ENCODE measurements at regions not wholly inside any gene's neighbourhood (a gene's known extent, or its start where the extent isn't known, plus 50 kb on each side); places are given as distances from the start of the nearest gene placed in this dataset.
"Not testable (repeated sequence)": the region's sequence is repeated elsewhere in the genome, so short reads cannot be mapped to it uniquely, and the experiment has no call there.

DNA sequence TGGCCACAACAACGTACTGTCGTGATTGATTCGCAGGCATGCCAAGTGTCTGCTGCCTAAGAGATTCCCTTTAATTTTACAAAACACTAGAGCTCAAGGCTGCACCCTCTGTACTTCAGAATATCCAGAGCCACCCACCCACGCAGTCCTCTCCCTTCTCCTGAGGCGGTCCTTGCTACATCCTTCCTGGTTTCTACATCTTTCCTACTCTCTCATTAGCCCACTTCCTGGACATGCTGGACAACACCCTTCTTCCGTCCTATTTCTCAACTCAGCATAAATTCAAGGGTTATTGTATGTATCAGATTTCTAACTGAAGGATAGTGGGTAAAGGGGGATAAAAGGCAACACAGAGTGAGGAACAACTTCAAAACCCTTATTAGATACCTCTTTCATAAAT, 148.4 kb upstream of the MAP3K1 start:
- H3K9me3 ChIP-seq (ENCODE audit: control insufficient read depth, insufficient read depth, low read depth, low read length), result no peaks in the 10 kb centered on the region
- H2AFZ ChIP-seq (ENCODE audit: low read length), result no peak overlapping the region
- no peaks in the 10 kb centered on the region for H3K36me3 ChIP-seq (ENCODE audit: control insufficient read depth, insufficient read depth, low read length)
- H3K4me3 ChIP-seq (replicated peaks in 1 of 4; ENCODE audit: control extremely low read depth in 1 of 4, insufficient read depth in 1 of 4, low read depth in 3 of 4, low read length in 4 of 4), result no peak overlapping the region
- no peak overlapping the region for H3K4me2 ChIP-seq (ENCODE audit: extremely low read depth, insufficient read depth, low read length)
- DNase-seq (ENCODE audit: low read depth in 2 of 2), result no peak
- no peaks in the 10 kb centered on the region for H3K27me3 ChIP-seq (ENCODE audit: control insufficient read depth, insufficient read depth, low read length)
- no peaks in the 10 kb centered on the region for H3K79me2 ChIP-seq (ENCODE audit: control insufficient read depth, insufficient read depth, low read length)
- peaks cover 5% of the 10 kb centered on the region for H3K4me1 ChIP-seq (ENCODE audit: control insufficient read depth, extremely low read depth, insufficient read depth, low read length)
- TF ChIP-seq CTCF (conservative IDR thresholded peaks at IDR 0.05 in 1 of 2, IDR thresholded peaks at IDR 0.05 in 1 of 2; ENCODE audit: low read depth in 1 of 2, low read length in 2 of 2) (no peak), EZH2 (IDR thresholded peaks at IDR 0.05; ENCODE audit: low read length, missing control alignments) (no peak)
- no peak overlapping the region for H3K27ac ChIP-seq (ENCODE audit: insufficient read depth, low read length)
- no peak overlapping the region for H3K9ac ChIP-seq (ENCODE audit: insufficient read depth, low read length)
- no peaks in the 10 kb centered on the region for H4K20me1 ChIP-seq (ENCODE audit: control insufficient read depth, extremely low read depth, insufficient read depth, low read length)

DNA sequence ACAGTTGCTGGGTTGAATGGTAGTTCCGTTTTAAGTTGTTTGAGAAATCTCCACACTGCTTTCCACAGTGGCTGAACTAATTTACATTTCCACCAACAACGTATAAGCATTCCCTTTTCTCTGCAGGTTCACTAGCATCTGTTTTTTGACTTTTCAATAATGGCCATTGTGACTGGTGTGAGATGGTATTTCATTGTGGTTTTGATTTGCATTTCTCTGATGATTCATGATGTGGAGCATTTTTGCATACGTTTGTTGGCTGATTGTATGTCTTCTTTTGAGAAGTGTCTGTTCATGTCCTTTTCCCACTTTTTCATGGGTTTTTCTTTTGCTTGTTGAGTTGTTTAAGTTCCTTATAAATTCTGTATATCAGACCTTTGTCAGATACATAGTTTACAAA, 150.2 kb upstream of the MAP3K1 start:
- not testable (repeated sequence) for H4K20me1 ChIP-seq (ENCODE audit: control insufficient read depth, extremely low read depth, insufficient read depth, low read length); H3K79me2 ChIP-seq (ENCODE audit: control insufficient read depth, insufficient read depth, low read length); H3K9ac ChIP-seq (ENCODE audit: insufficient read depth, low read length); H3K27me3 ChIP-seq (ENCODE audit: control insufficient read depth, insufficient read depth, low read length); H3K4me3 ChIP-seq (replicated peaks in 1 of 4; ENCODE audit: control extremely low read depth in 1 of 4, insufficient read depth in 1 of 4, low read depth in 3 of 4, low read length in 4 of 4); H3K4me2 ChIP-seq (ENCODE audit: extremely low read depth, insufficient read depth, low read length); H2AFZ ChIP-seq (ENCODE audit: low read length); H3K9me3 ChIP-seq (ENCODE audit: control insufficient read depth, insufficient read depth, low read depth, low read length); H3K4me1 ChIP-seq (ENCODE audit: control insufficient read depth, extremely low read depth, insufficient read depth, low read length); H3K27ac ChIP-seq (ENCODE audit: insufficient read depth, low read length); H3K36me3 ChIP-seq (ENCODE audit: control insufficient read depth, insufficient read depth, low read length)
- DNase-seq (ENCODE audit: low read depth in 2 of 2), result peak; percentile 38 to 78

DNA sequence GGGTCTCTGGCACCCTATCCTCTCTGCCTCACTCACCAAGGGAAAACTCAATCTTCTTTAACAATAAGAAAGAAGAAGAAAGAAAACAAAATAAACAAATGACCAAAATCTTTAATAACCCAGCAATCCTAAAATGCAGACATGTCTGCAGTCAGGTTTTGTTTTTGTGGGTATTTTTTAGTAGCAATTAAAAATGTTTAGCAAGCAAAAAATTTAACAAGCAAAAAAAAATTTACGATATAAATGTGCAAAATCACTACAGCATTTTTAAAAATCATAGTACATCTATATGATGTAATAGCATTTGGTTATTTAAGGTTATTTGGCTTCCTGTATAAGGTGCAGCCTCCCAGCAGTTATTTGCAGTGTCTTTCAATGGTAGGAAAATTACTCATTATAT, 151.3 kb upstream of the MAP3K1 start:
- H3K27ac ChIP-seq (ENCODE audit: insufficient read depth, low read length), result no peak overlapping the region
- DNase-seq (ENCODE audit: low read depth in 2 of 2), result no peak
- H3K79me2 ChIP-seq (ENCODE audit: control insufficient read depth, insufficient read depth, low read length), result no peaks in the 10 kb centered on the region
- no peak overlapping the region for H2AFZ ChIP-seq (ENCODE audit: low read length)
- no peaks in the 10 kb centered on the region for H3K27me3 ChIP-seq (ENCODE audit: control insufficient read depth, insufficient read depth, low read length)
- no peak overlapping the region for H3K9ac ChIP-seq (ENCODE audit: insufficient read depth, low read length)
- no peak overlapping the region for H3K4me3 ChIP-seq (replicated peaks in 1 of 4; ENCODE audit: control extremely low read depth in 1 of 4, insufficient read depth in 1 of 4, low read depth in 3 of 4, low read length in 4 of 4)
- no peak overlapping the region for H3K4me2 ChIP-seq (ENCODE audit: extremely low read depth, insufficient read depth, low read length)
- TF ChIP-seq CTCF (conservative IDR thresholded peaks at IDR 0.05 in 1 of 2, IDR thresholded peaks at IDR 0.05 in 1 of 2; ENCODE audit: low read depth in 1 of 2, low read length in 2 of 2), result no peak
- no peak for TF ChIP-seq EZH2 (IDR thresholded peaks at IDR 0.05; ENCODE audit: low read length, missing control alignments)
- no peaks in the 10 kb centered on the region for H3K4me1 ChIP-seq (ENCODE audit: control insufficient read depth, extremely low read depth, insufficient read depth, low read length)
- H3K9me3 ChIP-seq (ENCODE audit: control insufficient read depth, insufficient read depth, low read depth, low read length), result no peaks in the 10 kb centered on the region
- no peaks in the 10 kb centered on the region for H3K36me3 ChIP-seq (ENCODE audit: control insufficient read depth, insufficient read depth, low read length)
- no peaks in the 10 kb centered on the region for H4K20me1 ChIP-seq (ENCODE audit: control insufficient read depth, extremely low read depth, insufficient read depth, low read length)

DNA sequence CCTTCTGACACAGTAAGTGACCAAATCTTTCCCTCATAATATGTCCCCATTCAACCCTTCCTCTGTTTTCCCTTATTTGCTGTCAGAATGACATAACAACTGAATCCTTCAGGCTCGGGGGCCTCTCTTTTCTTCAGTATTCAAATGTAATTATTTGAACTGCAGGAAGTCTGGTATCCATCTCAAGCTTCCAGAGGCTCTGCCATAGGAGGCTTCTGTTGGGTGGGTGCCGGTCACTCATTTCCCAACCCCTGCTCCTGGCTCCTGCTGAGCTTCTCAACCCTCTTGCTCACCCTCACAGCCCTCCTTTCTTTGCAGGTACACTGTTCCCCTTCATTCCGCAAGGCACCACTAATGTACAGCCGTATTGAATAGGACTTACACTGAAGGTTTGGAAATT, 151.8 kb upstream of the MAP3K1 start:
- no peaks in the 10 kb centered on the region for H3K4me1 ChIP-seq (ENCODE audit: control insufficient read depth, extremely low read depth, insufficient read depth, low read length)
- no peak overlapping the region for H3K9ac ChIP-seq (ENCODE audit: insufficient read depth, low read length)
- no peaks in the 10 kb centered on the region for H3K9me3 ChIP-seq (ENCODE audit: control insufficient read depth, insufficient read depth, low read depth, low read length)
- no peaks in the 10 kb centered on the region for H3K27me3 ChIP-seq (ENCODE audit: control insufficient read depth, insufficient read depth, low read length)
- no peak overlapping the region for H3K4me2 ChIP-seq (ENCODE audit: extremely low read depth, insufficient read depth, low read length)
- H4K20me1 ChIP-seq (ENCODE audit: control insufficient read depth, extremely low read depth, insufficient read depth, low read length), result no peaks in the 10 kb centered on the region
- DNase-seq (ENCODE audit: low read depth in 2 of 2), result no peak
- H3K36me3 ChIP-seq (ENCODE audit: control insufficient read depth, insufficient read depth, low read length), result no peaks in the 10 kb centered on the region
- H2AFZ ChIP-seq (ENCODE audit: low read length), result no peak overlapping the region
- no peak overlapping the region for H3K27ac ChIP-seq (ENCODE audit: insufficient read depth, low read length)
- no peak for TF ChIP-seq EZH2 (IDR thresholded peaks at IDR 0.05; ENCODE audit: low read length, missing control alignments)
- TF ChIP-seq CTCF (conservative IDR thresholded peaks at IDR 0.05 in 1 of 2, IDR thresholded peaks at IDR 0.05 in 1 of 2; ENCODE audit: low read depth in 1 of 2, low read length in 2 of 2), result no peak
- H3K4me3 ChIP-seq (replicated peaks in 1 of 4; ENCODE audit: control extremely low read depth in 1 of 4, insufficient read depth in 1 of 4, low read depth in 3 of 4, low read length in 4 of 4), result no peak overlapping the region
- H3K79me2 ChIP-seq (ENCODE audit: control insufficient read depth, insufficient read depth, low read length), result no peaks in the 10 kb centered on the region

Measured in fibroblast of lung (primary cell).